Astrocyte (in vitro differentiated cells and primary cell): ENCODE measurements at regions not wholly inside any gene's neighbourhood (a gene's known extent, or its start where the extent isn't known, plus 50 kb on each side); places are given as distances from the start of the nearest gene placed in this dataset.

Source experiments
- DNase-seq: peaks from one replicate; pipeline ENCODE4 v3.0.0-alpha.2; 2010; ENCODE audit warnings: low read depth
- FAIRE-seq: peaks from 2 replicates; lab custom pipeline; 2011; peaks lifted over from hg19 to GRCh38; lab: Jason Lieb, UNC
- H2AFZ ChIP-seq: 2 replicates; pipeline ENCODE4 v1.6.0; 2012; ENCODE audit warnings: low read depth, low read length, inconsistent platforms
- H3K27ac ChIP-seq: 2 replicates; pipeline ENCODE4 v1.5.1; 2011; ENCODE audit warnings: low read depth, low read length, inconsistent platforms
- H3K27me3 ChIP-seq: 2 replicates; pipeline ENCODE4 v1.6.0; 2011; ENCODE audit warnings: low read length, inconsistent platforms; ENCODE audit not compliant: insufficient read depth
- H3K36me3 ChIP-seq: 2 replicates; pipeline ENCODE4 v1.5.1; 2011; ENCODE audit warnings: low read length, inconsistent platforms; ENCODE audit not compliant: insufficient read depth
- H3K4me1 ChIP-seq: 2 replicates; pipeline ENCODE4 v1.5.1; 2011; ENCODE audit warnings: low read length, inconsistent platforms; ENCODE audit not compliant: insufficient read depth
- H3K4me2 ChIP-seq: 2 replicates; pipeline ENCODE4 v1.6.0; 2012; ENCODE audit warnings: low read length, inconsistent platforms
- H3K4me3 ChIP-seq: 2 replicates; pipeline ENCODE4 v1.5.1; 2011; ENCODE audit warnings: low read depth, mild to moderate bottlenecking, low read length, inconsistent platforms; ENCODE audit not compliant: insufficient read depth
- H3K79me2 ChIP-seq: 2 replicates; pipeline ENCODE4 v1.6.0; 2012; ENCODE audit warnings: mild to moderate bottlenecking, low read length, inconsistent platforms; ENCODE audit not compliant: insufficient read depth
- H3K9ac ChIP-seq: 2 replicates; pipeline ENCODE4 v1.6.0; 2012; ENCODE audit warnings: mild to moderate bottlenecking, low read length, inconsistent platforms
- H3K9me3 ChIP-seq: 2 replicates; pipeline ENCODE4 v1.5.1; 2012; ENCODE audit warnings: low read depth, mild to moderate bottlenecking, low read length, inconsistent platforms; ENCODE audit not compliant: insufficient read depth
- H4K20me1 ChIP-seq: 2 replicates; pipeline ENCODE4 v1.6.0; 2012; ENCODE audit warnings: low read length, inconsistent platforms; ENCODE audit not compliant: insufficient read depth
- H3K27ac Mint-ChIP-seq: one replicate; pipeline ENCODE4 v1.8.0; 2021; ENCODE audit warnings: mild to moderate bottlenecking, mixed read lengths; ENCODE audit not compliant: unreplicated experiment
- H3K27me3 Mint-ChIP-seq: one replicate; pipeline ENCODE4 v1.8.0; 2021; ENCODE audit warnings: low read depth, mixed read lengths; ENCODE audit not compliant: unreplicated experiment
- H3K36me3 Mint-ChIP-seq: one replicate; pipeline ENCODE4 v1.8.0; 2021; ENCODE audit warnings: low read depth, mixed read lengths; ENCODE audit not compliant: unreplicated experiment
- H3K4me1 Mint-ChIP-seq: one replicate; pipeline ENCODE4 v1.8.0; 2021; ENCODE audit warnings: low read depth, mixed read lengths; ENCODE audit not compliant: unreplicated experiment
- H3K4me3 Mint-ChIP-seq: one replicate; pipeline ENCODE4 v1.8.0; 2021; ENCODE audit warnings: mild to moderate bottlenecking, moderate library complexity, mixed read lengths; ENCODE audit not compliant: unreplicated experiment
- H3K9me3 Mint-ChIP-seq: one replicate; pipeline ENCODE4 v1.8.0; 2021; ENCODE audit warnings: mild to moderate bottlenecking, mixed read lengths; ENCODE audit not compliant: unreplicated experiment
- CTCF ChIP-seq: IDR thresholded peaks from 2 replicates; pipeline ENCODE4 v1.5.1; 2011; ENCODE audit warnings: low read depth, mild to moderate bottlenecking, inconsistent platforms, low read length, moderate library complexity; ENCODE audit not compliant: insufficient read depth
- EZH2 ChIP-seq: IDR thresholded peaks from 2 replicates; pipeline ENCODE4 v1.6.1; 2012; ENCODE audit warnings: mild to moderate bottlenecking, low read length, inconsistent platforms; ENCODE audit not compliant: insufficient read depth

- Mint-ChIP-seq H3K27ac (no peak overlapping the region), H3K36me3 (no peaks in the 10 kb centered on the region), H3K4me1 (no peaks in the 10 kb centered on the region), H3K9me3 (no peaks in the 10 kb centered on the region), H3K27me3 (peaks cover 32% of the 10 kb centered on the region), H3K4me3 (no peak overlapping the region)
- no peak overlapping the region for H3K4me3 ChIP-seq
- H3K36me3 ChIP-seq = no peaks in the 10 kb centered on the region
- no peak overlapping the region for H3K9ac ChIP-seq
- H3K79me2 ChIP-seq = no peaks in the 10 kb centered on the region
- no peak overlapping the region for H2AFZ ChIP-seq
- H3K27me3 ChIP-seq = peaks cover 2% of the 10 kb centered on the region
- H3K4me2 ChIP-seq = no peak overlapping the region
- DNase-seq (no peak), FAIRE-seq (no peak)
- H4K20me1 ChIP-seq = no peaks in the 10 kb centered on the region
- H3K9me3 ChIP-seq = no peaks in the 10 kb centered on the region
- no peaks in the 10 kb centered on the region for H3K4me1 ChIP-seq
- TF ChIP-seq CTCF (no peak), EZH2 (no peak)
- H3K27ac ChIP-seq = no peak overlapping the region
These were observed 114.7 kb upstream of the LINGO1 start for GRCh38 chr15:77747175-77748077.

- H3K27ac Mint-ChIP-seq = peak overlapping the region; percentile 49
- peaks cover 32% of the 10 kb centered on the region for H3K27me3 Mint-ChIP-seq
- H3K27me3 ChIP-seq = peaks cover 2% of the 10 kb centered on the region
- no peaks in the 10 kb centered on the region for H3K4me1 ChIP-seq
- H3K9me3 Mint-ChIP-seq = no peaks in the 10 kb centered on the region
- no peaks in the 10 kb centered on the region for H3K79me2 ChIP-seq
- H3K4me3 ChIP-seq = no peak overlapping the region
- no peak overlapping the region for H3K9ac ChIP-seq
- no peaks in the 10 kb centered on the region for H3K4me1 Mint-ChIP-seq
- no peak overlapping the region for H3K4me2 ChIP-seq
- DNase-seq (no peak), FAIRE-seq (no peak)
- H4K20me1 ChIP-seq = no peaks in the 10 kb centered on the region
- TF ChIP-seq CTCF (no peak), EZH2 (no peak)
- H2AFZ ChIP-seq = no peak overlapping the region
- no peak overlapping the region for H3K27ac ChIP-seq
- H3K4me3 Mint-ChIP-seq = no peak overlapping the region
- no peaks in the 10 kb centered on the region for H3K9me3 ChIP-seq
- H3K36me3 ChIP-seq = no peaks in the 10 kb centered on the region
- H3K36me3 Mint-ChIP-seq = no peaks in the 10 kb centered on the region
These were observed 113.8 kb upstream of the LINGO1 start for GRCh38 chr15:77746254-77747174.
